MCF 10A (cell line): ENCODE measurements at regions not wholly inside any gene's neighbourhood (a gene's known extent, or its start where the extent isn't known, plus 50 kb on each side); places are given as distances from the start of the nearest gene placed in this dataset.

Experiments used
- BruUV-seq: library from RNA; stranded (reverse); fragments of 400-500 nt; replicated peaks from 2 replicates; lab custom pipeline; 2021; lab: Mats Ljungman, UMichigan
- CTCF ChIA-PET: fragments of 300-600 bp; sonication (Branson Sonifier 250); formaldehyde crosslinking; extraction: SDS; loops from one replicate; lab custom pipeline; 2021; ENCODE audit warnings: antibody characterized with exemption, inconsistent platforms; lab: Yijun Ruan, JAX
- POLR2A ChIA-PET: fragments of 300-600, 350-650 bp; sonication (Branson Sonifier 250); formaldehyde crosslinking; extraction: SDS; loops from one replicate; lab custom pipeline; 2020; ENCODE audit warnings: antibody characterized with exemption, inconsistent platforms; lab: Yijun Ruan, JAX
- DNase-seq: peaks from one replicate; pipeline ENCODE4 v3.0.0-alpha.2; 2018; ENCODE audit not compliant: unreplicated experiment
- H3K27ac Mint-ChIP-seq: one replicate; pipeline ENCODE4 v1.8.0; 2022; ENCODE audit warnings: mild to moderate bottlenecking, low read depth, mixed read lengths; ENCODE audit not compliant: unreplicated experiment
- H3K27me3 Mint-ChIP-seq: one replicate; pipeline ENCODE4 v1.8.0; 2022; ENCODE audit warnings: mixed read lengths; ENCODE audit not compliant: insufficient read depth, unreplicated experiment
- H3K36me3 Mint-ChIP-seq: one replicate; pipeline ENCODE4 v1.8.0; 2022; ENCODE audit warnings: mild to moderate bottlenecking, moderate library complexity, mixed read lengths; ENCODE audit not compliant: insufficient read depth, unreplicated experiment
- H3K4me1 Mint-ChIP-seq: one replicate; pipeline ENCODE4 v1.8.0; 2022; ENCODE audit warnings: mixed read lengths; ENCODE audit not compliant: insufficient read depth, unreplicated experiment
- H3K4me3 Mint-ChIP-seq: one replicate; pipeline ENCODE4 v1.8.0; 2022; ENCODE audit warnings: mild to moderate bottlenecking, moderate library complexity, mixed read lengths; ENCODE audit not compliant: unreplicated experiment
- H3K9me3 Mint-ChIP-seq: one replicate; pipeline ENCODE4 v1.8.0; 2022; ENCODE audit warnings: mixed read lengths; ENCODE audit not compliant: unreplicated experiment
- intact Hi-C: fragments of 100-400 bp; cut with micrococcal nuclease; formaldehyde crosslinking; loops from 2 replicates; pipeline ENCODE4 v1.14.1; 2022
- TF ChIP-seq, protein P1 (sequence below): fragments of 200-600 bp; IDR thresholded peaks from one replicate; pipeline ENCODE4 v1.8.0; 2022; ENCODE audit warnings: antibody characterized with exemption, mild to moderate bottlenecking; ENCODE audit not compliant: unreplicated experiment

DNA sequence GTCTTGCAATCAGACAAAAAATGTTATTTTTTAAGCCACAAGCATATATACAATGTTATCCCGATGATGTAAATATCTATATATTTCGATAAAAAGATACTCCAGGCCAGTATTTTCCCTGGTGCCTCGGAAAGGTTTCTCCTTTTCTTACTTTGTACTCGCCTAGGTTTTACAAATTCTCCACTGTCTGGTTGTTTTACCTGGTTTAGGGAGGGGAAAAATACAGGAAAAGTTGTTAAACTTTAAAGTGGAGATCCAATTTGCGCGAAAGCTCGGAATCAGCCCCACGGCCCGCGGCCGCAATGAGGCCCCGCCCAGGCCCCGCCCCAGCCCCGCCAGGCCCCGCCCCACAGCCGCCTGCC is 58.4 kb upstream of the WNT7B start:
- Mint-ChIP-seq H3K36me3 (no peaks in the 10 kb centered on the region), H3K4me3 (peak overlapping the region; percentile 75), H3K27ac (no peak overlapping the region), H3K27me3 (no peaks in the 10 kb centered on the region), H3K4me1 (no peaks in the 10 kb centered on the region), H3K9me3 (no peaks in the 10 kb centered on the region)
- POLR2A ChIA-PET = interaction anchor here (0.7 to 5.8 kb wide), 16 partner anchors 9 to 82 kb away, joined by 3 to 128 read pairs (median 16); no protein-coding TSS in a partner anchor
- BruUV-seq = no TSS peak
- DNase-seq = no peak
- intact Hi-C loops = no loop called here
- CTCF ChIA-PET = interaction anchor here (1.1 to 6.0 kb wide), 4 partner anchors 27 to 31 kb away, joined by 3 to 36 read pairs (median 3); no protein-coding TSS in a partner anchor
- TF ChIP-seq, protein P1, sequence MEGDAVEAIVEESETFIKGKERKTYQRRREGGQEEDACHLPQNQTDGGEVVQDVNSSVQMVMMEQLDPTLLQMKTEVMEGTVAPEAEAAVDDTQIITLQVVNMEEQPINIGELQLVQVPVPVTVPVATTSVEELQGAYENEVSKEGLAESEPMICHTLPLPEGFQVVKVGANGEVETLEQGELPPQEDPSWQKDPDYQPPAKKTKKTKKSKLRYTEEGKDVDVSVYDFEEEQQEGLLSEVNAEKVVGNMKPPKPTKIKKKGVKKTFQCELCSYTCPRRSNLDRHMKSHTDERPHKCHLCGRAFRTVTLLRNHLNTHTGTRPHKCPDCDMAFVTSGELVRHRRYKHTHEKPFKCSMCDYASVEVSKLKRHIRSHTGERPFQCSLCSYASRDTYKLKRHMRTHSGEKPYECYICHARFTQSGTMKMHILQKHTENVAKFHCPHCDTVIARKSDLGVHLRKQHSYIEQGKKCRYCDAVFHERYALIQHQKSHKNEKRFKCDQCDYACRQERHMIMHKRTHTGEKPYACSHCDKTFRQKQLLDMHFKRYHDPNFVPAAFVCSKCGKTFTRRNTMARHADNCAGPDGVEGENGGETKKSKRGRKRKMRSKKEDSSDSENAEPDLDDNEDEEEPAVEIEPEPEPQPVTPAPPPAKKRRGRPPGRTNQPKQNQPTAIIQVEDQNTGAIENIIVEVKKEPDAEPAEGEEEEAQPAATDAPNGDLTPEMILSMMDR = no peak

DNA sequence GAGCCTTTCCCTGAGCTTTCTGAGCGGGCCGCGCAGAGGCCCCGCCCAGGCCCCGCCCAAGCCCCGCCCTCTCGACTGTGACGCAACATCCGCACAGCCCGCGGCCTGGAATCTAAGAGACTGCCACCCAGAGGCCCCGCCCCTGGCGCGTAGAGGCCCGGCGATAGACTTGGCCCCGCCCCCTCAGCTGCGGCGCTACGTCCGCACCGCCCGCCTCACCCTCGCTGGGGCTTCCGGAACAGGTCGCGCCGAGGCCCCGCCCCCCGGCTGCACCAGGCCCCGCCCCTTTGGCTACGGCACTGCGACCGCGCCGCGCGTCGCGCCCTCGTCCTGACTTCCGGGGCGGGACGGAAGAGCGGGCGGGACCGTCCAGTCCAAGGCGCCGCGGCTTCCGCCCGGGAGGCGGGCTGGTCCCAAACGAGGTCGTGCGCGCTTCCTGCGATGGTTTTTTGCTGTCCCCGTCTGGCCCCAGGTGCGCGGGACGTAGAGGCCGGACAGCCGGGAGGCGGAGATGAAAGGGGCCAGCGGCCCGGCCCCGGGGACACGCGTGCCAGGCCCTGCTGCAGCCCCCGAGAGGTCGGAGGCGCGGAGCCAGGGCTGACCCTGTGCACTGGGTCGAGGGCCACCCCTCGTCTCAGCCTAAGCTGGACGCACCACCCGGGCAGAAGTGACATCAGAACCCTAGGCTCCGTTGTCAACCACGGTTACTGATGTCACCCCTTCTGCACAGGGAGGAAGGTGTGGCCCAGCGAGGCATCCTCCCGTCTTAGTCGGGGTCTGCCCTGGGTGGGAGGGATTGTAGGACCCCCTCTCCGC is 59.0 kb upstream of the WNT7B start:
- intact Hi-C loops = loop anchor here (1.0 kb wide), 1 partner anchor 23 kb away; no protein-coding TSS in a partner anchor
- TSS peak; percentile 67 for BruUV-seq
- peak; percentile 98 for DNase-seq
- Mint-ChIP-seq H3K27ac (peak overlapping the region; percentile 75), H3K27me3 (no peaks in the 10 kb centered on the region), H3K9me3 (no peaks in the 10 kb centered on the region), H3K36me3 (no peaks in the 10 kb centered on the region), H3K4me3 (peak overlapping the region; percentile 75), H3K4me1 (peaks cover 4% of the 10 kb centered on the region)
- TF ChIP-seq, protein P1 = no peak
- POLR2A ChIA-PET = interaction anchor here (0.7 to 5.8 kb wide), 21 partner anchors 8 to 300 kb away, joined by 3 to 128 read pairs (median 12); partner anchors contain the start of gene TRMU
- CTCF ChIA-PET = interaction anchor here (0.8 to 6.0 kb wide), 12 partner anchors 8 to 46 kb away, joined by 3 to 36 read pairs (median 5); no protein-coding TSS in a partner anchor

DNA sequence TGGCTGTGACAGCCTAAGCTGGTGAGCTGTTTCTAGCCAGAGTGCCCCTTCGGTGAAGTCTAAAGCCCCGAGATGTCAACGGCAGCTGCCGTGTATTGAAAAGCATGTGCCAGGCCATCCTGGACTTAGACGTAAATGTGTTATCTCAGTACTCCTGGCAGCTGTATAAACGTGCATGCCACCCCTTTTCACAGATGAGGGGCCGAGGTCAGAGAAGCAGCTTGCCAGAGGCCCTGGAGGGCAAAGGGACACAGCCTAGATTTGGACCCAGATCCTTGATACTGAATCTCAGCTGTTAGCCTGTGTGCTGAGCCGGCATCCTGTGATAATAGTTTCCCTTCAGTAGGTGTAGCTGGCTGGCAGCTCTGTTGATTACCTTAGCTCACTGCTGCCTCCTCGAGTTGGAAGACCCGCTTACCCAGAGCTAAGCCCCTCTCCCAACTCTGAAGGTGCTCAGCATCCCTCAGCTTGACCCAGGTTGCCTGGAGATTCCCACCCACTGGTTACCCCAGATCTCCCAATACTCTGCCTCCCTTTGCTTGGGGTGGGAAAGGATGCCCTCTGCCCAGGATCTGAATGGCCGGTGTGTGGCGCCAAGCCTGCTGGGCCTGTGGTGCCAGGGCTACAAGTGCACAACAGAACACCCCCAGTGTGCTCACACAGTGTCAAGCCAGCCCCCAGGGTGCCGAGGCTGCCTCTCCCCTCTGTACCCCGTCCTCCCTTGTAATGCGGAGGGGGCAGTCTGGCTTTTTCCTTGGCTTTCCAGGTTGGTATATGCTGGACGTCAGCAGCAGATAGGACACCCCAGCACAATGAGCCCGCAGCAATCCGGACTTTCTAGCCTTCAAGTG is 59.8 kb upstream of the WNT7B start:
- H3K27me3 Mint-ChIP-seq = no peaks in the 10 kb centered on the region
- CTCF ChIA-PET = interaction anchor here (0.6 to 6.0 kb wide), 16 partner anchors 9 to 430 kb away, joined by 3 to 36 read pairs (median 5); no protein-coding TSS in a partner anchor
- no TSS peak for BruUV-seq

More for the DNA sequence above, 59.8 kb upstream of the WNT7B start:
- H3K36me3 Mint-ChIP-seq = no peaks in the 10 kb centered on the region
- intact Hi-C loops = loop anchor here (1.0 kb wide), 1 partner anchor 23 kb away; no protein-coding TSS in a partner anchor
- TF ChIP-seq, protein P1 = peak; percentile 58
- DNase-seq = peak; percentile 67
- H3K9me3 Mint-ChIP-seq = no peaks in the 10 kb centered on the region
- peak overlapping the region; percentile 75 for H3K27ac Mint-ChIP-seq
- POLR2A ChIA-PET = interaction anchor here (1.0 to 5.8 kb wide), 17 partner anchors 7 to 299 kb away, joined by 3 to 128 read pairs (median 15); partner anchors contain the start of gene TRMU
- H3K4me1 Mint-ChIP-seq = peaks cover 4% of the 10 kb centered on the region
- peak overlapping the region; percentile 75 for H3K4me3 Mint-ChIP-seq
